HG03460 (cell line): ENCODE measurements at regions not wholly inside any gene's neighbourhood (a gene's known extent, or its start where the extent isn't known, plus 50 kb on each side); places are given as distances from the start of the nearest gene placed in this dataset.

Source experiments
- ATAC-seq: cut with Tn5 transposase; IDR thresholded peaks from one replicate; pipeline ENCODE4 v1.9.1; 2021; ENCODE audit not compliant: unreplicated experiment

DNA sequence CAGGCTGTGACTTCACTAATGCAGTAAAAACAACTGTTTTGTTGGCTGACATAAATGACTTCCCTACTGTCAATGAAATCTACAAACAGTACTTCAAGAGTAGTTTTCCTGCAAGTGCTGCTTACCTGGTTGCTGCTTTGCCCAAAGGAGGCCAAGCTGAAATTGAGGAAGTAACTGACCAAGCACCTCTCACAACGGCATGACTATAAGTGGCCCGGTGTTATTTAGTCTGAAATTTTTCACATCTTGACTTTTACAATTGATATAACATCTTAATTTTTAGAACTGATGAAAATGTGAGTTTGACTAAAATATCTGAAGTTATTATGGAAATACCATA lies 274.9 kb upstream of the NR5A2 start:
- no peak for ATAC-seq

DNA sequence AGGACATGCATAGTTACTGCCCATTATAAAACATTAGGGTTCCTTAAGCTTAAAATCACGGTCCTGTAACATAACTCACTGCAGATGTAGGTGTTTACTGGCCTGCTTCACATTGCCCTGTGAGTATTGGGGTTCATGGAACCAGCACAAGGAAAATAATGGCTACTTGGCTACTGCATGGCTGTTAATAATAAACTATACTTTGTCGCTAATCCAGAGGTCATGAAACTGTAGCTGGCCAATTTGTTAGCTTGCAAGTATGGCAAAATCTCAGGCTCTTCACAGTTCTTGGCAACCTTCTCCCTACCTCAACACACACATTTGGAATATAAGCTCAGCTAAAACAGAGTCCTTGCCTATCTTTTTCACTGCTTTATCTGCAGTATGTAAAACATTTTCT lies 274.0 kb upstream of the NR5A2 start:
- no peak for ATAC-seq

DNA sequence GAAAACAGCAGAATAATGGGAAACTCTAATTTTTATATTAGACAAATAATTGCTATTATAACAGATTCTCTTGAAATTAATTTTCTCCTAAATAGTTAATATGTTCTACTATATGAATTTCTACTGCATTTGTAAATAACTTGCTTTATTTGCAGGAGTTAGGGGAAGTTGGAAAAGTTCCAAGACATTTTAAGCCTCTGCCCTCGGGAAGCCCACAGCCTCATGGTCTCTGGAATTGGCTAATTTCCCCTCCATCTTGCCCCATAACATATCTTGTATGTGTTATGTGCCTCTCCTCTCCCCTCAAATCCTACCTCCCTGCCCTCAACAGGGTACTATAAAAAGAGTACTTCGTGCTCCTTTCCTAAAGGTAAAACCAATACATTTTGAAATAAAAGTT lies 271.4 kb upstream of the NR5A2 start:
- no peak for ATAC-seq

GRCh38 chr1:199758626-199759255 lies 268.8 kb upstream of the NR5A2 start:
- no peak for ATAC-seq

GRCh38 chr1:199759268-199759730 lies 268.2 kb upstream of the NR5A2 start:
- ATAC-seq: no peak

DNA sequence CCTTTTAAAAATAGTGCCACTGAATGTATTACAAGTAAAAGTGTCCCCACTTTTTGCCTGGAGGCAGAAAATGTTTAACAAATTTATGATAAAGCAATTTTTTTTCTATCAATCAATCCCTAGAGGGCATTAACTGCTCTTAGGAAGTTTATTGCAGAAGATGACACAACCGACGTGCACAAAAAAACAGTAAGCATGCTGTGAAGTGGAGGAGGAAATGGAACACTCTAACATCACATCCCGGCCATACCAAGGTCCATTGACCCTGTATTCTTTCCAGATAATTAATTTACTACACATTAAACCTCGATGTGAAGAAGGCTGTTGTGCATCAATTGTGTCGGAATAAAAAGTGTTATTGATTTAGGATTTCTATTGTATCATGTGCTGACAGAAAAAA lies 264.9 kb upstream of the NR5A2 start:
- no peak for ATAC-seq

- ATAC-seq: no peak
Measured at GRCh38 chr1:199766218-199766792, 261.2 kb upstream of the NR5A2 start.

GRCh38 chr1:199767700-199768099 lies 259.8 kb upstream of the NR5A2 start:
- ATAC-seq: no peak

GRCh38 chr1:199774433-199775089 lies 252.9 kb upstream of the NR5A2 start:
- no peak for ATAC-seq

DNA sequence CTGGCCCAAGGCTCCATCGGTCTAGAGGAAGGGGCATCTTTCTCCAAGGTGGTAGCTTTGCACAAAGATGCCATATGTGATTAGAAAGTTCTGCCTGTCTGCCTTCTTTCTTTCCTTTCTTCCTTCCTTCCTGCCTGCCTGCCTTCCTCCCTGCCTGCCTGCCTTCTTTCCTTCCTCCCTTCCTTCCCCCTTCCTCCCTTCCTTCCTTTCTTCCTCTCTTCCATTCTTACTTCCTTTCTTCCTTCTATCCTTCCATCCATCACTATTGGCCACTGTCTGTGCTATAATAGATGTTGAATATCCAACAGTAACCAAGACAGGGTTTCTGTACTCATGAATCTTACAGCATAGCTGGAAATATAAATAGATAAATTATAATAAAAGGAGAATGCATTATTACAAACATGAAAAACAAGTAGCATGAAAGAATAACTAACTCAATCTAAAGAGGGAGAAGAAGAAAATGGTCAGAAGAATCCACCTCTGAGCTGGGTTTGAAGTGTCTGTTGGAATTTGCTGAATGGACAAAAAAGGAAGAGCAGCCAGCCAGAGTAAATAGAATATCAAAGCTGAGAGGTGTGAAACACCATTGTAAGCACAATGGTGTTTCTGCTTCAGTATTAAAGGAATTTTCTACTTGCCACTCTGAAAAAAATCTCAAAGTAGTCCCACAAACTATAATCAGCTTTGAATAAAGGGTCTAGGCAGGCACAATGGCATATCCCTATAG lies 250.6 kb upstream of the NR5A2 start:
- ATAC-seq: no peak

DNA sequence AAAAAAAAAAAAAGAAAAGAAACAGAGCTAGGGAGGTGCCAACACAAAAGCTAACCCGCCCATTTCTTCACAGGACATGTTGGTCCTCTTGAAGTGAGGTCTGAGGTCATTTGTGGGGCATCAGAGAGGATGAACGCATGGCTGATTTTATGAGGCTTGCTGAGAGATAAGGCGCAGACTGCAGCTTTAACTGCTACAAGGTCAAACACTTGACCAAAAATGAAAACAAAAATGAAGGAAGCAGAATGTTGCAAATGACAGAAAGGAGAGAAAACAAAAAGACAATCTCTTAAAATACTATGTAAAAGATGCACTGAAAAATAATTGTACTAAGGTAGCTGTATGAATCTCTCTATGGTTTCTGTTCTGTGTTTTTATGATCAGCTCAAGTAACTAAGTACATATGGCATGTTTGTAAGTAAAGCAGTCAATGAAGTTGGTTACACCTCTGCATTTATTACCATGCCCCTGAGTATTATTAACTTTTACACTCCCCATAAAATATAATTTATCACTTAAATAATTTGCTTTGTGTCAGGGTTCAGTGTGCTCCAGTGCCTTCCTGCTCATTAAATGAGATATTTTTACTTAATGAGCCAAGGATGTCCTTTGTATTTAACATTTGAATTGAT lies 249.1 kb upstream of the NR5A2 start:
- ATAC-seq: no peak

DNA sequence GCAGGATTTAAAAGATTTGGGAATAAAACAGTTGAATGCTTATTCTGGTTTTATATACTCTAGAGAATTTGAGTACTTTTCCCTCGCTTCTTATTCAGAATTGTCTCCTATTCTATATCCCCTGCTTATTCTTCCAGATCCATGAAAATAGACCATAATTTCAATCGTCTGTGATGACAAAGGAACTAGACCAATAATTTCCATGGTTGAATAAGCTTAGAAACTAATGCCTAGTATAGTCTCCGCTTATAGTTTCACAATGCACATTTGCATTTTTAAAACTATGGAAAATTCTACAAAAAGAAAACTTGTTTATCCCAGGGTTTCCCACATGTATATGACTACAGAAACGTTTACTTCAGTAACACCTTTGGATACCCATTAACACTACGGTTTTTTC lies 247.4 kb upstream of the NR5A2 start:
- no peak for ATAC-seq

DNA sequence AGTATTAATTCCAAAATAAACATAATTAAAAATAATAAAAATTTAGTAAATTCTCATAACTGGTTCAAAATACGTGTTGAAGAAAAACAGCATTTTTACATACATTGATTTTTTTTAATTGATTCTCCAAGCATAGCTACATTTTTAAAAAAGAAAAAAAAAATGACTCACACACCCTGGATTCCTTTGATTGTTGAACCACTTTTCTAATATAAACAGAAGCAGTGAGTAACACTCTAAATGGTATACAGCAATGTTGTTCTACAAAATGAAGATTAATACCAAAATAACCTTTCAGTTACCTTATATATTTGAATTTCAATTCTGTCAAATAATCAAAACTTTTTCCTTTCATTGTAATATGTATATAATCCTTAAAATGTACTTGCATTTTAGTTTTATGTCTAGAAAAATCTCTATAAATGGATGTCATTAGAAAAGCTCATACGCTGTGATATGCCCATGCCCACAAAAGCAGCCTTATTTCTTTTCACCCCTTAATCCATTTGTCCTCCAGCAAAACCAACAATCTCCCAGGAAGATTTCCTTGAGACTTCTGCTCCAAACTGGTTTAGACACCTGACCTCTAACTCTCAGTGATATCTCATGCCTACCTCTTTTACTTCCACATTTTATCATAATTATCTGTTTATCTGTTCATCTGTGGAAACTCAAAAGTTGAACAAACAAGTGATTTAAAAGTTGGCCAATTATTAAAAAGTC lies 246.4 kb upstream of the NR5A2 start:
- no peak for ATAC-seq

GRCh38 chr1:199784138-199784895 lies 243.2 kb upstream of the NR5A2 start:
- ATAC-seq: no peak

- no peak for ATAC-seq
Measured at GRCh38 chr1:199786695-199787094, 240.8 kb upstream of the NR5A2 start.

DNA sequence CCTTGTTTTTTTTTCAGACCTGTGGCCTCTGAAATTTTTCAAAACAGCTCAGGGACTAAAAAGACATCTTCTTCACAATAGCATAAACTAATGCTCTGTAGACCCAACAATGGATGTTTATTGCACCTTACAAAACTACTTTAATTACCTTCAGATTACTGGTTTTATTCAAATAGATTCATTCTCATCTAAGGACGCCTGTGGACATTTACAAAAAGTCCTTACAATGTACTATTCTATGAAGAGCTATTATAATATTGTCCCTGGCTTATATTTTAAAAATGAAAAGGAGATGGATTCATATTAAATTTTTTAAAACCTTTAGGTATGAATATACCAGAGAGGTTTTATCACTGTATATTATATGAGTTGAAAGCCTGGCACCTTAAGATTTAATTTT lies 238.4 kb upstream of the NR5A2 start:
- ATAC-seq: no peak

GRCh38 chr1:199791495-199791894 lies 236.0 kb upstream of the NR5A2 start:
- ATAC-seq: no peak

- ATAC-seq: no peak
Measured at GRCh38 chr1:199792874-199793273, 234.6 kb upstream of the NR5A2 start.

DNA sequence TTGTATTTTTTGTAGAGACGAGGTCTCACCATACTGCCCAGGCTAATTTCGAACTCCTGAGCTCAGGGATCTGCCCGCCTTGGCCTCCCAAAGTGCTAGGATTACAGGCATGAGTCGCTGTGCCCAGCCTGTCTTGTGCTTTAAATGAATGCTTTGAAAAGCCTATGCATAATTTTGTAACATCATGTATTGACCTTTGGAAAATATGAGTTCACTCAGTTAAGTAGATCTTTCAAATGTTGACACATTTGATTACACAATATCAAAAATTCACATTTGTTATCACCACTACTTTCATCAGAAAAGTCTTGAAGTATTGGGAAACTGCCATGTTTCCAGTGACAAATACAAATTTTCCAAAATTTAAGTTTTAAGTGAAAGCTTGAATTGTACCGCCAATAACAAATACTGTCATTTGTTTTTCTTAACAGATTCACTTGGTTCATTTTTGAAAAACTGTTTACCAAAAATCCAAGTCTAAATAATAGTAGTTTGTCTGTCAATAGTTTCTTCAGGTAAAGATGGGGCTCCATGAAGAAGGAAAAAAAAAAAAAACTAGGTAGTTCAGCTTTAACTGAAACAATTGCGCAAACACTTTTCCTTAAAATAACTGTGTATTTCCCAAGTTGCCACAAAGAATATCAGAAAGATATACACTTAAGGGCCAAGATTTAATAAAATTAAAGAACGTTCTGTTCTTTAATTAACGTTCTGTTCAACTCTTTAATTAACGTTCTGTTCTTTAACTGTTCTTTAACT lies 233.2 kb upstream of the NR5A2 start:
- no peak for ATAC-seq
